ENCODE measurements at regions not wholly inside any gene's neighbourhood (a gene's known extent, or its start where the extent isn't known, plus 50 kb on each side); places are given as distances from the start of the nearest gene placed in this dataset.
"Not testable (repeated sequence)": the region's sequence is repeated elsewhere in the genome, so short reads cannot be mapped to it uniquely, and the experiment has no call there.

- no peak for TF ChIP-seq ATF3 (IDR thresholded peaks at IDR 0.05)
- TF ChIP-seq CTCF (IDR thresholded peaks at IDR 0.05; ENCODE audit: low read depth, low read length, missing input control) = no peak
- no peak for TF ChIP-seq GABPA (IDR thresholded peaks at IDR 0.05 in 1 of 2, conservative IDR thresholded peaks at IDR 0.05 in 1 of 2)
- no peak for TF ChIP-seq HNF4G (IDR thresholded peaks at IDR 0.05)
- TF ChIP-seq REST (IDR thresholded peaks at IDR 0.05) = no peak
- no peak for TF ChIP-seq FOXA1 (IDR thresholded peaks at IDR 0.05)
- TF ChIP-seq TAF1 (conservative IDR thresholded peaks at IDR 0.05) = no peak
- no peak for TF ChIP-seq FOXA2 (IDR thresholded peaks at IDR 0.05)
- no peaks in the 10 kb centered on the region for H3K9me3 ChIP-seq (ENCODE audit: control insufficient read depth in 4 of 4, low read length in 3 of 4)
- no peak for DNase-seq (ENCODE audit: low spot score)
- H3K27me3 ChIP-seq (ENCODE audit: control insufficient read depth in 4 of 4, insufficient read depth in 4 of 4, low read length in 3 of 4) = no peaks in the 10 kb centered on the region
- no peaks in the 10 kb centered on the region for H3K36me3 ChIP-seq (ENCODE audit: control insufficient read depth in 4 of 4, insufficient read depth in 3 of 4, low read depth in 1 of 4, low read length in 3 of 4)
- no peak overlapping the region for H3K4me3 ChIP-seq (ENCODE audit: low read depth in 1 of 3, low read length in 3 of 3)
- H3K4me1 ChIP-seq (ENCODE audit: control insufficient read depth in 4 of 4, insufficient read depth in 4 of 4, low read length in 3 of 4) = peaks cover 0 to 5% (median 0%) of the 10 kb centered on the region in 4 donors
- 82% methylated on average over 8 of the region's 8 CpGs for WGBS
- no peak overlapping the region for H3K27ac ChIP-seq (ENCODE audit: low read depth in 1 of 2, low read length in 2 of 2)
- H3K9ac ChIP-seq (ENCODE audit: low read depth in 1 of 2, low read length in 2 of 2) = no peak overlapping the region
These were observed 100.0 kb upstream of the RAB4A start for GRCh38 chr1:229170778-229171505.

DNA sequence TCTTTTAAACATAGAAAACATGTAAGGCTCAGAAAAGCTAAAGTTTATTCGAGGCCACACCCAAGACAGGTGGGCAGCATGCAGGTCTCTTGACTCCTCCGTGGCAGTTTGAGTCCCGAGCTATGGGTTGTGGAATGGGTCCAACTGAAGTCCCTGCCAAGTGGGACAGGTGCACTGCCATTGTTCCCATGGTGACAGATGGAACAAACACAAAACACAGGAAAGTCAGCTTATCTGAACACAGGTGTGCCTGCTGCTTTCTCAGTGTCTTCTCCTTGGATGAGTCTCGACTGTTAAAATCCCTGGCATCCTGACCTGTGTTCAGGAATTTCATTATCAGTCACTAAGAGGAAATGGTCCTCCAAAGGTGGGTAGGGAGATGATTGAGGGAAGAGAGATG is 99.0 kb upstream of the RAB4A start:
- no peak for TF ChIP-seq EGR1 (IDR thresholded peaks at IDR 0.05; ENCODE audit: low read depth in 2 of 2)
- H3K9me3 ChIP-seq (ENCODE audit: control insufficient read depth in 4 of 4, low read length in 3 of 4) = no peaks in the 10 kb centered on the region
- H3K4me1 ChIP-seq (ENCODE audit: control insufficient read depth in 4 of 4, insufficient read depth in 4 of 4, low read length in 3 of 4) = peaks cover 0 to 5% (median 0%) of the 10 kb centered on the region in 4 donors
- no peak overlapping the region for H3K27ac ChIP-seq (ENCODE audit: low read depth in 1 of 2, low read length in 2 of 2)
- no peaks in the 10 kb centered on the region for H3K36me3 ChIP-seq (ENCODE audit: control insufficient read depth in 4 of 4, insufficient read depth in 3 of 4, low read depth in 1 of 4, low read length in 3 of 4)
- H3K4me3 ChIP-seq (ENCODE audit: low read depth in 1 of 3, low read length in 3 of 3) = no peak overlapping the region
- H3K9ac ChIP-seq (ENCODE audit: low read depth in 1 of 2, low read length in 2 of 2) = no peak overlapping the region
- 46% methylated on average over 4 of the region's 4 CpGs for WGBS
- DNase-seq (ENCODE audit: low spot score) = no peak
- no peaks in the 10 kb centered on the region for H3K27me3 ChIP-seq (ENCODE audit: control insufficient read depth in 4 of 4, insufficient read depth in 4 of 4, low read length in 3 of 4)

- WGBS = 86% methylated on average over 14 of the region's 14 CpGs
- DNase-seq (ENCODE audit: low spot score); H3K4me1 ChIP-seq (ENCODE audit: control insufficient read depth in 4 of 4, insufficient read depth in 4 of 4, low read length in 3 of 4); H3K9ac ChIP-seq (ENCODE audit: low read depth in 1 of 2, low read length in 2 of 2); H3K9me3 ChIP-seq (ENCODE audit: control insufficient read depth in 4 of 4, low read length in 3 of 4); H3K4me3 ChIP-seq (ENCODE audit: low read depth in 1 of 3, low read length in 3 of 3); H3K27me3 ChIP-seq (ENCODE audit: control insufficient read depth in 4 of 4, insufficient read depth in 4 of 4, low read length in 3 of 4); H3K36me3 ChIP-seq (ENCODE audit: control insufficient read depth in 4 of 4, insufficient read depth in 3 of 4, low read depth in 1 of 4, low read length in 3 of 4); H3K27ac ChIP-seq (ENCODE audit: low read depth in 1 of 2, low read length in 2 of 2): not testable (repeated sequence)
These were observed 97.1 kb upstream of the RAB4A start for GRCh38 chr1:229173491-229174476.

- not testable (repeated sequence) for H3K9ac ChIP-seq (ENCODE audit: low read depth in 1 of 2, low read length in 2 of 2); H3K27ac ChIP-seq (ENCODE audit: low read depth in 1 of 2, low read length in 2 of 2); H3K9me3 ChIP-seq (ENCODE audit: control insufficient read depth in 4 of 4, low read length in 3 of 4); H3K36me3 ChIP-seq (ENCODE audit: control insufficient read depth in 4 of 4, insufficient read depth in 3 of 4, low read depth in 1 of 4, low read length in 3 of 4); H3K4me1 ChIP-seq (ENCODE audit: control insufficient read depth in 4 of 4, insufficient read depth in 4 of 4, low read length in 3 of 4); DNase-seq (ENCODE audit: low spot score); H3K4me3 ChIP-seq (ENCODE audit: low read depth in 1 of 3, low read length in 3 of 3); H3K27me3 ChIP-seq (ENCODE audit: control insufficient read depth in 4 of 4, insufficient read depth in 4 of 4, low read length in 3 of 4)
- 93% methylated on average over 11 of the region's 11 CpGs for WGBS
These were observed 95.6 kb upstream of the RAB4A start for GRCh38 chr1:229175297-229175696.

DNA sequence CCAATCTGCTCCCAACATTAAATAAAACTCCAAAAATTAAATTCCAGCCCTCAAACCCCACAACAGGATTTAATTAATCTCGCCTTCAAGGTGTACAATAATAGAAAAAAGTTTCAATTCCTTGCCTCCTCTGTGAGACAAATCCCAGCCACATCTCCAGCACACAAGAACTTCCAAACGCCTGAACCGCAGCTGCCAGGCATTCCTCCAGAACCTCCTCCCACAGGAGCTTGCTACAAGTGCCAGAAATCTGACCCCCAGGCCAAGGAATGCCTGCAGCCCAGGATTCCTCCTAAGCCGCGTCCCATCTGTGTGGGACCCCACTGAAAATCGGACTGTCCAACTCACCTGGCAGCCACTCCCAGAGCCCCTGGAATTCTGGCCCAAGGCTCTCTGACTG is 94.5 kb upstream of the RAB4A start:
- not testable (repeated sequence) for DNase-seq (ENCODE audit: low spot score); H3K27me3 ChIP-seq (ENCODE audit: control insufficient read depth in 4 of 4, insufficient read depth in 4 of 4, low read length in 3 of 4); H3K27ac ChIP-seq (ENCODE audit: low read depth in 1 of 2, low read length in 2 of 2); H3K9ac ChIP-seq (ENCODE audit: low read depth in 1 of 2, low read length in 2 of 2); H3K4me3 ChIP-seq (ENCODE audit: low read depth in 1 of 3, low read length in 3 of 3); H3K4me1 ChIP-seq (ENCODE audit: control insufficient read depth in 4 of 4, insufficient read depth in 4 of 4, low read length in 3 of 4); H3K36me3 ChIP-seq (ENCODE audit: control insufficient read depth in 4 of 4, insufficient read depth in 3 of 4, low read depth in 1 of 4, low read length in 3 of 4); H3K9me3 ChIP-seq (ENCODE audit: control insufficient read depth in 4 of 4, low read length in 3 of 4)
- 88% methylated on average over 6 of the region's 6 CpGs for WGBS

Measured in liver (tissue), 8 donors.